Pulmonary artery endothelial cell (primary cell): ENCODE measurements at regions not wholly inside any gene's neighbourhood (a gene's known extent, or its start where the extent isn't known, plus 50 kb on each side); places are given as distances from the start of the nearest gene placed in this dataset.
"Not testable (repeated sequence)": the region's sequence is repeated elsewhere in the genome, so short reads cannot be mapped to it uniquely, and the experiment has no call there.

Source experiments
- DNase-seq: peaks from one replicate; pipeline ENCODE4 v3.0.0-alpha.2; 2011; ENCODE audit warnings: low read depth, low spot score

DNA sequence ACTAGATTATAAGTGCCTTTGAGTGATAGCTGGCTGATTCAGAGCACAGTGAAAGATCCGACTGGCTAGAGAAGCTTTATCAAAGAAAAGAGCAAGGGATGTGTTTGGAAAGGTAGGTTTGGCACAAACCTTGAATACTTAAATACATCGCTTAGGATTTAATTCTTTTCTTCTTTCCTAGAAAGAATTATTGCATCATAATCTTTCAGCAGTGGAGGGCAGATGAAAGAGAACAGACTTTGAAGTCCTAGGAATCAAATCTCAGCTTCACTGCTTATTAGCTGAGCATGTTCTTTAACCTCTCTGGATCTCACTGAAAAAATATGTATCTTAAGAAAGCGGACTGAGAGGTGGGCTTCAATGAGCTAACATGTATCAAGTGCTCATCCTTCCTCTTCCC, 122.8 kb downstream of the ZNF365 start:
- DNase-seq = no peak

DNA sequence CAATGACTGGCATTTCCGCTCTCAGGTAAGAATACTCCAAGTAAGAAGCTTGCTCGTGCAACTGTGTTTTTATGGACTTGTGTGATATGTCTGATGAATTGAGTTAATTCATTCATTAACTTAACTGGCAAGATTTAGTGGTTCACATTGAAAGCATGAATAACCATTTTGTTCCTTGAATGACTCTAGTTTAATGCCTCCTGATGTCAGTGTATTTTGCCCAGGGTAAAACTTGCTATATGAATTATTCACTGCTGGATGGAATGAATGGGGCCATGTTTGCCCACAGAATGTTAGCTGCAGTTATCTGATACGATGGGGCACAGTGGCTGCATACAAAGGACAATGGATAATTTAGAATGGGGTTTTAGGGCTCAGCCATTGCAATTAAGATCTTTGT, 124.1 kb downstream of the ZNF365 start:
- no peak for DNase-seq

DNA sequence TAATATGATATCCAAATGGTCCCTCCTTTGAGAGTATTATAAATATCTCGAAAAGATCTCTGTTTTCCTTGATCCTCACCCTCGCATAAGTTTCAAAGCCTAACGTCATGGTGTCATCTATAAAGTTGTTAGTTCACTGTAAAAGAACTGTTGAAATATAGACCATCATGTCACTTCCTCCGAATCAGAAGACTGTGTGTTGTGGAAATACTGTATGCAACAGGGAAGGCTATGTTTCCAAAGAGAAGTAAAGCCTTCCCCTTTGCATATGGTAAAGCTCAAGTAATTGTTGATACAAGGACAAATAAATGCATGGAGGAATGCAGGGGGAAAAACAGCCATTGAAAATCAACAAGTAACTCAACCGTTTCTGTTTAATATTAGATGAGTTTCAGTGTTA, 125.9 kb downstream of the ZNF365 start:
- DNase-seq = not testable (repeated sequence)

DNA sequence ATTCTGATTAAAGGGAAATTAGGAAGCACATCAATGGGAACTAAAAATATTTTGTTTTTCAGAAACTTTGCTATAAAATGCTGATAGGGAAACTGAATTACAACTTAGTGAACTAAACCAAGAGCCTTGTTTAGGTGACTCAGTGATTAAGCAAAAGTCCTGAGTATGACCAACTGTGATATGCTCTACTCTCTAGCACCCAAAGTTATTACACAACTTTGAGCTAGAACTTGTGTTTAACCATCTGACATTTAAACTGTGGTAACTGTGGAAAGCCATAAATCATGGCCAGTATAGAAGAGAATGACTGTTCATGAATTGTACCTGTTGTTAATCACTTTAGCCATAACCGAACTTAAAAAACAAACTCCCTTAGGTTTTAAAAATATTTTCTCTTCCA, 127.4 kb downstream of the ZNF365 start:
- DNase-seq = no peak

DNA sequence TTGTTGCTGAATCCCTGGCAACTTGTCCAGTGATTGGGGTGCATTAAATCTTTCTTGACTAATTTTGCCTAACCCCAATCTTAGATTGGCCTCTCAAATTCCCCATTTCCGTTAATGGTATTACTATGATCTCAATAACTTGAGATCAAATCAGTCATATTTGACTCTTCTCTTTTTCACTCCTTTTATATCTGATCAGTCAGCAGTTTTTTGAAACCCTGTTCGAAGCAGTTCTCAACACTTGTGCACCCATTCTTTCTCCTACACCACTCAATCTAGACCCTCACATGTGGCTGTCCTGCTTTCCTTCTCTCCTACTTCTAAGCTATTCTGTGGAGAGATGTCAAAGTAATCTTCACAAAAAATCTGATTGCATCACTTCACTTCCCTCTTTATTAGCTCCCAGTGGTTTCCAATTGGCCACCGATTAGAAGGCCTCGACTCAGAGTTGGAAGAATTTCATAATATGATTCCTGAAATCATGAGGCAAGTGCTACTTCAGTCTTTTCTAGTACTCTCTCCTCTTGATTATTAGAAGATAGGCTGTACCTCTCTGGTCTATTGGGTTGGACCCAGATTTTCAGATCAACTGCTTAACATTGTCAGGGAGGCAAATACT, 128.9 kb downstream of the ZNF365 start:
- no peak for DNase-seq

GRCh38 chr10:62503872-62504271, 129.7 kb downstream of the ZNF365 start:
- no peak for DNase-seq

DNA sequence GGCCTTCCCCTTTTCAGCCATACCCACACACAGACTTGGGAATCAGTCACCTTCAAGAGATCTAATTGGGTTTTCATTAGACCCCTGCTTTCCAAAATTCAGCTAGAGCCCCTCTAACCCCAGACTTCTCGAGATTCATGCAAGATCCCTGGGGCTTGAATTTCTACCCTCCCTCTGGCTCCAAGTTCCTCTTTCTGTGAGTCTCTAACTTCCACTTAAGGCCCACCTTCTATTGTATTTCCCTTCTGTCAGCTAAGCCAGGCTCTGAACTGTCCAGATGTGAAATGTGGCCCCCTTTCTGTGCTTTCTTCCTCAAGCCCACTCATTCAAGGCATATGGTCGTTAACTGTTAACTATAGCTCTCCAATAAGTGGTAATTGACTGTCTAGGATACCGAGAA, 132.2 kb downstream of the ZNF365 start:
- DNase-seq = no peak

GRCh38 chr10:62511238-62511637, 137.1 kb downstream of the ZNF365 start:
- DNase-seq = no peak

DNA sequence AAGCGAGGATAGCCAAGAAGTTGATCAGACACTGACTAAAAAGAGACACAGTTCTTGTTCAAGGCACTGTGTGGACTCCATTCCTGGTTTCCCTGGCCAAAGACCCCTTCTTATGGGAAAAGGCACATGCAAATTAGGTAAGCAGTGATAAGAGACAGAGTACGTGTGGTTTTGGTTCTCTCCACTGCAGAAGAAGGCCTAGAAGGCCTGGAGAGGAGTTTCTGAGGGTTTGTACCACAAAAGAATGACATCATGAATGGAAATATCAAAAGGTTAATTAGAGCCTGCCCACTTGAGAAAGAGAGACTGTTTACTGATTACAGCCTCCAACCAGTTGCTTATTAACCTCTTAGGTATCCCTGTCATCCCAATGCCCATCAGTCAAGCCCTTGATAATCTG, 137.5 kb downstream of the ZNF365 start:
- DNase-seq = no peak

GRCh38 chr10:62512732-62513475, 138.7 kb downstream of the ZNF365 start:
- DNase-seq = no peak

- DNase-seq = no peak
Measured at GRCh38 chr10:62514079-62514693, 140.0 kb downstream of the ZNF365 start.

GRCh38 chr10:62517252-62517651, 143.1 kb downstream of the ZNF365 start:
- no peak for DNase-seq

DNA sequence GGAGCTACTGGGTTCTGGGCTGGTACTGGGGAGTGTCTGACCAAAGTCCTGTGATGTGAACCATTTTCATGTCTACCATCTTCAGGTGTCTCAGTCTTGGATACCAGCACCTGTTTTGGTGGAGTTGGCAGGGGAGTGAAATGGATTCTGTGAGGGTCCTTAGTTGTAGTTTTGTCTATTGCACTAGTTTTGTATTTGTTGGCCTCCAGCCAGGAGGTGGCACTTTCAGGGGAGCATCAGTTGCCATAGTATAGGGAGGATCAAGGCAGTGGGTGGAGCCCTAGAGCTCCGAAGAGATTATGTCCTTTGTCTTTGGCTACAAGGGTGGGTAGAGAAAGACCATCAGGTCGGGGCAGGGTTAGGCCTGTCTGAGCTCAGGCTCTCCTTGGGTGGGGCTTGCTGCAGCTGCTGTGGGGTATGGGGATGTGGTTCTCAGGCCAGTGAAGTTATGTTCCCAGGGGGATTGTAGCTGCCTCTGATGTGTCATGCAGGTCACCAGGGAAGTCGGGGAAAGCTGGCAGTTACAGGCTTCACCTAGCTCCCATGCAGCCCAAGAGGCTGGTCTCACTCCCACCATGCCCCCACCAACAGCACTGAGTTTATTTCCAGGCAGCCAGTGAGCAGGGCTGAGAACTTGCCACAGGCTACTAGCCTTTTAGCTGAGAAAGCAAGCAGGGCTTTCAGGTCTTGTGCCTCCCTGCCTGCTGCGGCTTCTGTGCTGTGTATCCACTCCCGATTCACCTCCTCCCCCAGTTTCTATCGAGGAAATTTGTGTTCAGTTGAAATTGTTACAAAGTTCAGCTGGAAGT, 153.1 kb downstream of the ZNF365 start:
- no peak for DNase-seq

GRCh38 chr10:62528441-62528840, 154.3 kb downstream of the ZNF365 start:
- DNase-seq = no peak

GRCh38 chr10:62529396-62529795, 155.2 kb downstream of the ZNF365 start:
- DNase-seq = no peak

DNA sequence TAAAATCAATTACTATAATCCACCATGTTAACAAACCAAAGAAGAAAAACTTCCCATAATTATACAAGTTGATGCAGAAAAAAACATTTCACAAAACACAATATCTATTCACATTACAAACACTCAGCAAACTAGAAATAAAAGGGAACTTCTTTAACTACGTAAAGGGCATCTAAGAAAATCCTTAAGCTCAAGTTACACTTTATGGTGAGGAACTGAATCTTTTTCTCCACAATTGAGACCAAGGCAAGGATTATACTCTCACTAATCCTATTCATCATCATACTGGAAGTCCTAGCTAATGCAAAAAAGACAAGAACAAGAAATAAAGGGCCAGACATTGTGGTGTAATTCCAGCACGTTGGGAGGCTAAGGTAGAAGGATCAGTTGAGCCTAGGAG, 159.9 kb downstream of the ZNF365 start:
- DNase-seq = no peak

DNA sequence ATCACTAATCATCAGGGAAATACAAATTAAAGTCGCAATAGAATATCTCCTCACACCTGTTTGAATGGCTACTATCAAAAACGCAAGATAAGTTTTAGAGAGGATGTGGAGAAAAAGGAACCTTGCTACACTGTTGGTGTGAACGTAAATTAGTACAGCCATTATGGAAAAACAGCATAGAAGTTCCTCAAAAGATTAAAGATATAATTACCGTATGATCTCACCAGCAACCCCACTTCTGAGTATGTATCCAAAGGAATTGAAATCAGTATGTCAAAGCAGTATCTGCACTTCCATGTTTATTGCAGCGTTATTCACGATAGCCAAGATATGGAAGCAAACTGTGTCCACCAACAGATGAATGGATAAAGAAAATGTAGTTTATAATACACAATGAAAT, 164.4 kb downstream of the ZNF365 start:
- no peak for DNase-seq

DNA sequence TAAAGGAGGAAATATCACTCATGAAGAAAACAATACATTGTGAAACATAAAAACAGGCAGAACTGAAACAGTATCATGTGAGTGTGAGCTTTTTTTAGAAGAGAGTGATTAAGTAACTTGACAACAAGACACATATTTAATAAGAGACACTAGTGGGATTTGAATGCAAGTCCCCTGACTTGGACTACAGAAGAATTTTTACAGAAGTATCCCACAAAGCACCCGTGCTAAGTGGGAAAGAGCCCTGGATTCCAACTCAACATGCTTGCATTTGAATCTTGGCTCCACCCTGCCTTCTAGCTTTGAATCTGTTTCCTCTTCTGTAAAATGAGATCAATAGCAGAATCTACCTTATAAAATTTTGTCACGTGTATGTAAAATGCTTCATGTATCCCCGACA, 166.2 kb downstream of the ZNF365 start:
- DNase-seq = no peak

DNA sequence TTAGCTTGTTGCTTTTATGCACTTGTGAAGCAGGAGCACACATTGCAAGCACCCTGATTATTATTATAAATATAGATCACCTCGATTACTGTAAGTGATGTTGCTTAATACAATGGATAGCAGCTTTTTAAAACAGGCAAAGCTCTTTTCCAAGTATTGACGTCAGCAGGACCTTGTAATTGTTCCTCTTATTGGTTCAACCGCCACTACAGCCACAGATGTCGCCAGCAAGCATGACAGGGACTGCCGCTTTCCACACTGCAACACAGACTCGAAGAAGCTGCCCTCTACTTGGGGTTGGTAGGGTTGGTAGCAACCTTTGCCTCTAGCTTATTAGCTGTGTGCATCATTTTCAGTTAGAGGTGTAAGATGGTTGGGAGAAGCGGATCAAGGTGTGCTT, 167.6 kb downstream of the ZNF365 start:
- DNase-seq = no peak

DNA sequence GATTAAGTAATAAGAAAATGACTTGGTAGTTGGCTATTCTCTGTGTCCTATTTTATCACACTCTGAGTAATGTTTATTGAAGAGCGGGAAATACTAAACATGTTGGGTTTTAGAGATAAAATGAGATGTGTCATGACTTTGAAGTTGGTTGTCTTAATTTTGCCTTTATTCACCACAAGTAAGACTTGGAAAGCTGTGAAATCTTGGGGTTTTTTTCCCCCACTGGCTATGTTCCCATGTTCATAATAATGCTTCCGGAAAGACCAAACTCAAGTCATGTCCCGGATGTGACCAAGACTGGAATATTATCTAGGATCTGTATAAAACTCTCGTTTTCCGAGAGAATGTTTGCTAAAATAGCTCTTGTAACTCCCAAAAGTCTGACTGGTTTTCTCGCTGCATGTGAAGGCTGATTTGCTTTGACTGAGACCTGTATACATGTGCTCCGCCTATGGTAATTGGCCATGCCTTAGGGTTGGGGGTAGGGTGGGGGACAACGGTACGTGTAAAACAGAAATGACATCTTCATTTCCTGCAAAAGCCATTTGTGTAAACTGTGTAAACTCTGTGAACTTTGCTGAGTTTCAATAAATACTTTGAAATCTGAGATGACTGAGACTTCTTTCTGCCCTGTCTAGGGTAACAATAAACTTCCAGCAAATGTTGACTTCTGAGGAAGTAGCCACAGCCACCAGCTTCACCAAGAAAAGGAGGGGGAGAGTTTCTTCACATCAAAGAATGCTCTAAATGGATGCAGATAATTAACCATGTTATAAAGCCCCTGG, 169.6 kb downstream of the ZNF365 start:
- DNase-seq = no peak
